ENCODE measurements at regions not wholly inside any gene's neighbourhood (a gene's known extent, or its start where the extent isn't known, plus 50 kb on each side); places are given as distances from the start of the nearest gene placed in this dataset.

DNA sequence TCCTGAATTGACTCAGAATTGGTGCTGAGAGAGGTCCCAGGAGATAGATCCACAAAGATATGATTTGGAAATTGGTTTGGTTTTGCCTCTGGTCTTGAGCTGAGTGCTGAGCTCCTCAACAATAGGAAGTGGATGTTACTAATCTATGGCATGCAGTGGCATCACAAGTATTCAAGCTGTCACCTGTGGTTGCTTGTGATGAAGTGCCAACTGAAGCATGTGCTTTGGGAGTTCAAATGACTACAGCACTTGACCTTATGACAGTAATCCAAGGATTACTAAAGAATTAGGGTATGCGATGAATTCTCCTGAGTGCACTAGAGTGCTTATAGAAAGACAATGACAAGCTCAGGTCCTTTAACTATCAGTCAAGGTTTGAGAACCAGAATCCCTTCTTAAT, 406.2 kb downstream of the NOVA1 start:
- DNase-seq (no peak), ATAC-seq (no peak)
- H3K27ac ChIP-seq, result no peak overlapping the region
- no peak overlapping the region for H3K4me3 ChIP-seq
- intact Hi-C loops (cut with DNase I), result no loop called here
- no peaks in the 10 kb centered on the region for H3K27me3 ChIP-seq
- no peaks in the 10 kb centered on the region for H3K36me3 ChIP-seq
- no peaks in the 10 kb centered on the region for H3K4me1 ChIP-seq
- peaks cover 0 to 2% (median 0%) of the 10 kb centered on the region in 12 donors for H3K9me3 ChIP-seq
- no peak for TF ChIP-seq POLR2A (IDR thresholded peaks at IDR 0.05)
- WGBS, 4 donors, result 66 to 89% (median 70%) methylated on average over 1 of the region's 1 CpG

DNA sequence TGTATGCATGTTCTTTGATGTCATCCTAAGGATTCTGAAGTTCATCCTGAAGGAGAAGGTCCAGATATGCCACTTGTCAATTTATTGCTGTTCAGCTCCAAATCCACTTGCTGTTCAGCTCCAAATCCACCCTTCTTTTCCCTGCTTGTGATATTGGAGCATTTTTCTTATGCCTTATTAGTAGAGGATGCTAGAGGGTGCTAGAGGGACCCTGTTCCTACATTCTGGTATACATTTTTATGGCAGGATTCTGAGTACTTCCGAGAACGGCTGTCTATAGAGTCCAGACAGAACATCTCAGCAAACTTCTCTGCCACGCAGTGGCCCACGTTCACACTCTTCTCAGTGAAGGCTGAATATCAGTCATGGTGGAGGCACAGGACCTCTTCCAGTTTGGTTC, 406.7 kb downstream of the NOVA1 start:
- H3K4me3 ChIP-seq, result no peak overlapping the region
- no peaks in the 10 kb centered on the region for H3K4me1 ChIP-seq
- no peak overlapping the region for H3K27ac ChIP-seq
- DNase-seq, result no peak
- no peaks in the 10 kb centered on the region for H3K36me3 ChIP-seq
- peaks cover 0 to under 1% (median 0%) of the 10 kb centered on the region in 12 donors for H3K9me3 ChIP-seq
- TF ChIP-seq, protein P1, sequence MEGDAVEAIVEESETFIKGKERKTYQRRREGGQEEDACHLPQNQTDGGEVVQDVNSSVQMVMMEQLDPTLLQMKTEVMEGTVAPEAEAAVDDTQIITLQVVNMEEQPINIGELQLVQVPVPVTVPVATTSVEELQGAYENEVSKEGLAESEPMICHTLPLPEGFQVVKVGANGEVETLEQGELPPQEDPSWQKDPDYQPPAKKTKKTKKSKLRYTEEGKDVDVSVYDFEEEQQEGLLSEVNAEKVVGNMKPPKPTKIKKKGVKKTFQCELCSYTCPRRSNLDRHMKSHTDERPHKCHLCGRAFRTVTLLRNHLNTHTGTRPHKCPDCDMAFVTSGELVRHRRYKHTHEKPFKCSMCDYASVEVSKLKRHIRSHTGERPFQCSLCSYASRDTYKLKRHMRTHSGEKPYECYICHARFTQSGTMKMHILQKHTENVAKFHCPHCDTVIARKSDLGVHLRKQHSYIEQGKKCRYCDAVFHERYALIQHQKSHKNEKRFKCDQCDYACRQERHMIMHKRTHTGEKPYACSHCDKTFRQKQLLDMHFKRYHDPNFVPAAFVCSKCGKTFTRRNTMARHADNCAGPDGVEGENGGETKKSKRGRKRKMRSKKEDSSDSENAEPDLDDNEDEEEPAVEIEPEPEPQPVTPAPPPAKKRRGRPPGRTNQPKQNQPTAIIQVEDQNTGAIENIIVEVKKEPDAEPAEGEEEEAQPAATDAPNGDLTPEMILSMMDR (IDR thresholded peaks at IDR 0.05), result no peak
- no peak for TF ChIP-seq POLR2A (IDR thresholded peaks at IDR 0.05)
- ATAC-seq, result no peak
- 61 to 65% (median 64%) methylated on average over 4 of the region's 4 CpGs for WGBS, 4 donors
- no peaks in the 10 kb centered on the region for H3K27me3 ChIP-seq
- intact Hi-C loops (cut with DNase I), result no loop called here

DNA sequence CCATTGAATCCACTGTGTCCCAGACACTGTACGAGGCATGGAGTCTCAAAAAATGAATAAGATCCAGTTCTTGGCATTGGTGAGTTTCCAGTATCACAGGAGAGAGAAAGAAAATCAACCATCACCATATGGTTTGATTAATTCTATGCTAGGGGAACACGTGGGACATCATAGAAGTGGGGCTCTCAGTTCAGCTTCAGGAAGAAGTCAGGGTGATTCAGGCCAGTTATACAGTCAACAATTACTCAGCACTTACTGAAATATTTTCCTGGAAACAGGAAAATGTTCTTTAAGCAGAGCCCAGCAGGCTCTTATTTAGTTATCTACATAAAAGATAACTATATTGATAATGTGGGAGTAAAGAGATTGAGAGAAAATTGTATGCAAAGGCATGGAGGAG, 407.2 kb downstream of the NOVA1 start:
- Histone ChIP-seq H3K36me3 (no peaks in the 10 kb centered on the region), H3K9me3 (no peaks in the 10 kb centered on the region), H3K27me3 (no peaks in the 10 kb centered on the region), H3K27ac (no peak overlapping the region), H3K4me3 (no peak overlapping the region), H3K4me1 (no peaks in the 10 kb centered on the region)
- no peak for DNase-seq
- TF ChIP-seq POLR2A (IDR thresholded peaks at IDR 0.05), result no peak
- TF ChIP-seq, protein P1 (IDR thresholded peaks at IDR 0.05), result no peak
- intact Hi-C loops (cut with DNase I), result no loop called here
- ATAC-seq, result no peak
- WGBS, 4 donors, result 41 to 55% (median 51%) methylated on average over 2 of the region's 2 CpGs

DNA sequence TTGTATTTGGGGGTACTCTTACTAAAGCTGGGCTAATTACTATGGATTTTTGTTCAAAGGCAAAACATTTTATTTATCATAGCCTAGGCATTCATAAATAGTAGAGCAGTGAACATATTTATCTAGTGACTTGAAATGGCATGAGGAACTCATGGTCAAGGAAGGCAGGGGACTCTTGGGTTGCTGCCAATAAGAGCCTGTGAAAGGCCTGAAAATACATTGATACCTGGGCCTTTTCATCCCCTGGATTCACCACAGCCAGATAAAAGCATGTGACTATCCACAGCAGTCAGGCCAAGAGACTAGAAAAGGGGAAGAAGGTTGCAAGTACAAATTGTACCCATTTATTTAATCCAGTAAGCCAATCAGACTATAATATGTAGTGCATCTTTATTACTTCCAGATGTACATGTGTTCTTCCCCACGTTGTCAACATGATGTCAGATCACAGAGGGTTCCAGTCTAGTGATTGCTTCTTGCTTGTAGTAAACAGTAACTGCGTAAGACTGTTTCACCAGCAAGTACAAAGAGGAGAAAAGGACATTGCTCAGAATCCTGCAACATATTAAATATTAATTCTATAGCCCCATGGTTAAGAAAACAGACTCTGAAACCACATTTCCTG, 409.7 kb downstream of the NOVA1 start:
- no peak for DNase-seq
- Histone ChIP-seq H3K27ac (no peak overlapping the region), H3K36me3 (no peaks in the 10 kb centered on the region), H3K4me3 (no peak overlapping the region), H3K9me3 (no peaks in the 10 kb centered on the region), H3K27me3 (no peaks in the 10 kb centered on the region), H3K4me1 (no peaks in the 10 kb centered on the region)
- peak in 1 of 4 donors; percentile 14 for ATAC-seq
- intact Hi-C loops (cut with DNase I), result no loop called here
- WGBS, 4 donors, result 61 to 74% (median 69%) methylated on average over 2 of the region's 2 CpGs
- TF ChIP-seq, protein P1 (IDR thresholded peaks at IDR 0.05), result no peak
- TF ChIP-seq POLR2A (IDR thresholded peaks at IDR 0.05), result no peak

DNA sequence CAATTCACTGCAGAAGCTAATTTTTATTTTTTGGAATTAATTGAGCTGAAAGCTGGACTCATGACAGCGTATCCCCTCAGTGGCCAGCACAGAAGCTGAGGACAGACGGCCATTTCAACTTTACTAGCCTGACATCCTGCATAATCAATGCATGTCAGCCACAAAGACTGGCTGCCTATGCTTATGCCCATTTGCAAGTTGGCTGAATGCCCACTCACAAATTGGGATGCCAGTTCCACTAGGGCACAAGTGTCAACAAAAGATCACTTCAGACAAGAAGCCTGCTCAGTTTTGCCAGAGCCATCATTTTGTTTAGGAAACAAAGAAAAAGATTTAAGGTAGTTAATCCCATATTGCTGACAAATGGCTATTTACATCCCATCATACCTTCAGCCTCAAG, 417.6 kb downstream of the NOVA1 start:
- Histone ChIP-seq H3K4me3 (no peak overlapping the region), H3K27me3 (no peaks in the 10 kb centered on the region), H3K4me1 (no peaks in the 10 kb centered on the region), H3K9me3 (no peaks in the 10 kb centered on the region), H3K27ac (no peak overlapping the region), H3K36me3 (no peaks in the 10 kb centered on the region)
- ATAC-seq (no peak), DNase-seq (no peak)
- WGBS, 4 donors, result 70 to 79% (median 74%) methylated on average over 2 of the region's 2 CpGs
- TF ChIP-seq, protein P1 (IDR thresholded peaks at IDR 0.05), result no peak
- TF ChIP-seq POLR2A (IDR thresholded peaks at IDR 0.05), result no peak
- intact Hi-C loops (cut with DNase I), result no loop called here
